Neutrophil (primary cell): ENCODE measurements at regions not wholly inside any gene's neighbourhood (a gene's known extent, or its start where the extent isn't known, plus 50 kb on each side); places are given as distances from the start of the nearest gene placed in this dataset.

ENCODE experiments used
- H3K27ac ChIP-seq: fragments of 200-600 bp; sonication (generic); 2 replicates; pipeline ENCODE4 v1.5.1; 2016; ENCODE audit warnings: mild to moderate bottlenecking, moderate library complexity
- H3K27me3 ChIP-seq: fragments of 200-600 bp; sonication (generic); 2 replicates; pipeline ENCODE4 v1.6.0; 2016; ENCODE audit warnings: mild to moderate bottlenecking
- H3K36me3 ChIP-seq: fragments of 200-600 bp; sonication (generic); 2 replicates; pipeline ENCODE4 v1.5.1; 2017
- H3K4me1 ChIP-seq, 2 experiments: fragments of 200-600 bp in 1 of 2; sonication (generic) in 1 of 2; 1 replicate in 1 of 2; 2 replicates in 1 of 2; pipeline versions ENCODE4 v1.5.1 to v1.6.1; 2013 to 2016; ENCODE audit warnings: low read depth in 1 of 2, low read length in 1 of 2, mild to moderate bottlenecking in 1 of 2, moderate library complexity in 1 of 2; ENCODE audit not compliant: control insufficient read depth in 1 of 2, insufficient read depth in 1 of 2
- H3K4me3 ChIP-seq, 2 experiments: fragments of 200-600 bp in 1 of 2; sonication (generic) in 1 of 2; 1 replicate in 1 of 2; 2 replicates in 1 of 2; pipeline ENCODE4 v1.5.1; 2013 to 2016; ENCODE audit warnings: low read depth in 1 of 2, low read length in 1 of 2, mild to moderate bottlenecking in 1 of 2, moderate library complexity in 1 of 2
- H3K9me3 ChIP-seq: fragments of 200-600 bp; sonication (generic); 2 replicates; pipeline ENCODE4 v1.5.1; 2016
- TF ChIP-seq, protein P1 (sequence below): fragments of 200-600 bp; sonication (generic); IDR thresholded peaks from 2 replicates; pipeline ENCODE4 v1.5.1; 2016; ENCODE audit warnings: antibody characterized with exemption

GRCh38 chr2:80852079-80852807, 547.7 kb upstream of the LRRTM1 start:
- Histone ChIP-seq H3K36me3 (no peaks in the 10 kb centered on the region), H3K27ac (no peak overlapping the region), H3K9me3 (no peaks in the 10 kb centered on the region), H3K27me3 (no peaks in the 10 kb centered on the region), H3K4me3 (no peak overlapping the region), H3K4me1 (no peaks in the 10 kb centered on the region)
- TF ChIP-seq, protein P1, sequence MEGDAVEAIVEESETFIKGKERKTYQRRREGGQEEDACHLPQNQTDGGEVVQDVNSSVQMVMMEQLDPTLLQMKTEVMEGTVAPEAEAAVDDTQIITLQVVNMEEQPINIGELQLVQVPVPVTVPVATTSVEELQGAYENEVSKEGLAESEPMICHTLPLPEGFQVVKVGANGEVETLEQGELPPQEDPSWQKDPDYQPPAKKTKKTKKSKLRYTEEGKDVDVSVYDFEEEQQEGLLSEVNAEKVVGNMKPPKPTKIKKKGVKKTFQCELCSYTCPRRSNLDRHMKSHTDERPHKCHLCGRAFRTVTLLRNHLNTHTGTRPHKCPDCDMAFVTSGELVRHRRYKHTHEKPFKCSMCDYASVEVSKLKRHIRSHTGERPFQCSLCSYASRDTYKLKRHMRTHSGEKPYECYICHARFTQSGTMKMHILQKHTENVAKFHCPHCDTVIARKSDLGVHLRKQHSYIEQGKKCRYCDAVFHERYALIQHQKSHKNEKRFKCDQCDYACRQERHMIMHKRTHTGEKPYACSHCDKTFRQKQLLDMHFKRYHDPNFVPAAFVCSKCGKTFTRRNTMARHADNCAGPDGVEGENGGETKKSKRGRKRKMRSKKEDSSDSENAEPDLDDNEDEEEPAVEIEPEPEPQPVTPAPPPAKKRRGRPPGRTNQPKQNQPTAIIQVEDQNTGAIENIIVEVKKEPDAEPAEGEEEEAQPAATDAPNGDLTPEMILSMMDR: no peak

GRCh38 chr2:80830891-80831290, 526.3 kb upstream of the LRRTM1 start:
- no peaks in the 10 kb centered on the region for H3K4me1 ChIP-seq
- no peak overlapping the region for H3K4me3 ChIP-seq
- H3K27ac ChIP-seq: no peak overlapping the region
- no peaks in the 10 kb centered on the region for H3K9me3 ChIP-seq
- H3K27me3 ChIP-seq: no peaks in the 10 kb centered on the region
- TF ChIP-seq, protein P1: no peak
- H3K36me3 ChIP-seq: no peaks in the 10 kb centered on the region

DNA sequence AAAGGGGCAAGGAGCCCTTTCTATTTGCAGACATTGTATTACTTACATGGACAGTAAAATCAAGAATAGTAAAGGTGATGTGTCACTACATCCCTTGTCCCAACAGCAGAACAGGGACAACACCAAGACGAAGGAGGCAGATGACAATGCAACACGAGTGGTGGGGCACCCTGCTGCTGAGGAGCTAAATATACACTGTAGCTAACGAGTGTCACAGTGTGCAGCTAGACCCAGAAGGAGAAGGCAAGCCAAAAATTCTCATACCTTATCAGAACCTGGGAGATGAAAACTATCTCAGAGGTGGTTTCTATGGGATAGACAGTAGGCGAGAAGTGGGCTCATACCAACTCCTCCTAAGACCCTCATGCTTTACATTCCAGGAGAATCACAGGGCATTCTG, 518.4 kb upstream of the LRRTM1 start:
- Histone ChIP-seq H3K36me3 (no peaks in the 10 kb centered on the region), H3K4me3 (no peak overlapping the region), H3K4me1 (no peaks in the 10 kb centered on the region), H3K27me3 (no peaks in the 10 kb centered on the region), H3K27ac (no peak overlapping the region), H3K9me3 (no peaks in the 10 kb centered on the region)
- TF ChIP-seq, protein P1: no peak

GRCh38 chr2:80815259-80815658, 510.7 kb upstream of the LRRTM1 start:
- Histone ChIP-seq H3K9me3 (no peaks in the 10 kb centered on the region), H3K27me3 (no peaks in the 10 kb centered on the region), H3K4me1 (no peaks in the 10 kb centered on the region), H3K4me3 (no peak overlapping the region), H3K27ac (no peak overlapping the region), H3K36me3 (no peaks in the 10 kb centered on the region)
- TF ChIP-seq, protein P1: no peak

GRCh38 chr2:80786584-80786983, 482.0 kb upstream of the LRRTM1 start:
- H3K27ac ChIP-seq: no peak overlapping the region
- H3K4me1 ChIP-seq: no peaks in the 10 kb centered on the region
- H3K27me3 ChIP-seq: no peaks in the 10 kb centered on the region
- H3K36me3 ChIP-seq: no peaks in the 10 kb centered on the region
- no peak overlapping the region for H3K4me3 ChIP-seq
- H3K9me3 ChIP-seq: no peaks in the 10 kb centered on the region
- TF ChIP-seq, protein P1: no peak
